HG02798 (cell line): ENCODE measurements at regions not wholly inside any gene's neighbourhood (a gene's known extent, or its start where the extent isn't known, plus 50 kb on each side); places are given as distances from the start of the nearest gene placed in this dataset.

Source experiments
- ATAC-seq: cut with Tn5 transposase; IDR thresholded peaks from one replicate; pipeline ENCODE4 v1.9.1; 2021; ENCODE audit warnings: mild to moderate bottlenecking; ENCODE audit not compliant: unreplicated experiment, poor library complexity

GRCh38 chr5:82785882-82786509, 291.2 kb downstream of the TMEM167A start:
- no peak for ATAC-seq

- no peak for ATAC-seq
Observed at GRCh38 chr5:82785456-82785855, 291.7 kb downstream of the TMEM167A start.

GRCh38 chr5:82784521-82784920, 292.7 kb downstream of the TMEM167A start:
- ATAC-seq = no peak

- no peak for ATAC-seq
Observed at GRCh38 chr5:82777106-82777505, 300.1 kb downstream of the TMEM167A start.

- no peak for ATAC-seq
Observed at GRCh38 chr5:82772281-82772680, 304.9 kb downstream of the TMEM167A start.

GRCh38 chr5:82766206-82766605, 311.0 kb downstream of the TMEM167A start:
- ATAC-seq = no peak

GRCh38 chr5:82765765-82766164, 311.4 kb downstream of the TMEM167A start:
- no peak for ATAC-seq

- no peak for ATAC-seq
Observed at GRCh38 chr5:82760856-82761255, 316.3 kb downstream of the TMEM167A start.

- ATAC-seq = no peak
Observed at GRCh38 chr5:82758881-82759280, 318.3 kb downstream of the TMEM167A start.

- peak; percentile 92 for ATAC-seq
Observed at GRCh38 chr5:82754759-82755158, 322.4 kb downstream of the TMEM167A start.

GRCh38 chr5:82754036-82754746, 323.0 kb downstream of the TMEM167A start:
- ATAC-seq = no peak

- no peak for ATAC-seq
Observed at GRCh38 chr5:82753374-82753773, 323.8 kb downstream of the TMEM167A start.

- no peak for ATAC-seq
Observed at GRCh38 chr5:82749461-82749820, 327.8 kb downstream of the TMEM167A start.

GRCh38 chr5:82748688-82749460, 328.3 kb downstream of the TMEM167A start:
- no peak for ATAC-seq

- ATAC-seq = no peak
Observed at GRCh38 chr5:82747986-82748385, 329.2 kb downstream of the TMEM167A start.

- ATAC-seq = no peak
Observed at GRCh38 chr5:82745016-82745415, 332.2 kb downstream of the TMEM167A start.

- no peak for ATAC-seq
Observed at GRCh38 chr5:82738681-82739269, 338.4 kb downstream of the TMEM167A start.

- ATAC-seq = no peak
Observed at GRCh38 chr5:82735160-82735789, 341.9 kb downstream of the TMEM167A start.

GRCh38 chr5:82734347-82734746, 342.8 kb downstream of the TMEM167A start:
- ATAC-seq = no peak

- no peak for ATAC-seq
Observed at GRCh38 chr5:82730913-82731312, 346.3 kb downstream of the TMEM167A start.
